ENCODE measurements at regions not wholly inside any gene's neighbourhood (a gene's known extent, or its start where the extent isn't known, plus 50 kb on each side); places are given as distances from the start of the nearest gene placed in this dataset.

- Histone ChIP-seq H3K4me3 (ENCODE audit: low read length in 2 of 2) (no peak overlapping the region), H3K4me1 (ENCODE audit: control insufficient read depth in 2 of 2, insufficient read depth in 2 of 2, low read length in 2 of 2) (peaks cover 0 to 3% of the 10 kb centered on the region in 2 donors), H3K9ac (ENCODE audit: low read depth in 1 of 2, low read length in 2 of 2) (no peak overlapping the region), H3K27ac (ENCODE audit: low read depth in 2 of 2, low read length in 2 of 2) (no peak overlapping the region), H3K36me3 (ENCODE audit: control insufficient read depth in 2 of 2, insufficient read depth in 2 of 2, low read length in 2 of 2) (no peaks in the 10 kb centered on the region), H3K27me3 (ENCODE audit: control insufficient read depth in 2 of 2, insufficient read depth in 2 of 2, low read length in 2 of 2) (no peaks in the 10 kb centered on the region), H3K9me3 (ENCODE audit: control insufficient read depth in 2 of 2, low read length in 2 of 2) (no peaks in the 10 kb centered on the region)
These were observed 52.9 kb upstream of the MAF start for GRCh38 chr16:79653373-79653891.

- Histone ChIP-seq H3K27me3 (ENCODE audit: control insufficient read depth in 2 of 2, insufficient read depth in 2 of 2, low read length in 2 of 2) (no peaks in the 10 kb centered on the region), H3K36me3 (ENCODE audit: control insufficient read depth in 2 of 2, insufficient read depth in 2 of 2, low read length in 2 of 2) (no peaks in the 10 kb centered on the region), H3K4me1 (ENCODE audit: control insufficient read depth in 2 of 2, insufficient read depth in 2 of 2, low read length in 2 of 2) (peaks cover 0 to 3% of the 10 kb centered on the region in 2 donors), H3K4me3 (ENCODE audit: low read length in 2 of 2) (no peak overlapping the region), H3K9me3 (ENCODE audit: control insufficient read depth in 2 of 2, low read length in 2 of 2) (no peaks in the 10 kb centered on the region), H3K9ac (ENCODE audit: low read depth in 1 of 2, low read length in 2 of 2) (no peak overlapping the region), H3K27ac (ENCODE audit: low read depth in 2 of 2, low read length in 2 of 2) (no peak overlapping the region)
These were observed 50.8 kb upstream of the MAF start for GRCh38 chr16:79651363-79651762.

Measured in mucosa of rectum (tissue), 2 donors.